Activated CD4-positive, CD25-positive, alpha-beta regulatory T cell treated with anti-CD3 and anti-CD28 coated beads, Interleukin-2, amount 50 U/mL, for 16 hours (primary cell): ENCODE measurements at regions not wholly inside any gene's neighbourhood (a gene's known extent, or its start where the extent isn't known, plus 50 kb on each side); places are given as distances from the start of the nearest gene placed in this dataset.
"Not testable (repeated sequence)": the region's sequence is repeated elsewhere in the genome, so short reads cannot be mapped to it uniquely, and the experiment has no call there.

Experiments used
- DNase-seq: peaks from one replicate; pipeline ENCODE4 v3.0.0-alpha.2; 2020; ENCODE audit warnings: low read depth, low spot score

- no peak for DNase-seq
Observed at GRCh38 chr6:9710574-9710973, 704.3 kb downstream of the TFAP2A start.

- no peak for DNase-seq
Observed at GRCh38 chr6:9708600-9708999, 706.3 kb downstream of the TFAP2A start.

GRCh38 chr6:9704989-9705388 lies 709.9 kb downstream of the TFAP2A start:
- no peak for DNase-seq

GRCh38 chr6:9702914-9703313 lies 712.0 kb downstream of the TFAP2A start:
- no peak for DNase-seq

GRCh38 chr6:9699888-9700287 lies 715.0 kb downstream of the TFAP2A start:
- no peak for DNase-seq

GRCh38 chr6:9697263-9697931 lies 717.5 kb downstream of the TFAP2A start:
- DNase-seq: no peak

- no peak for DNase-seq
Observed at GRCh38 chr6:9690388-9690787, 724.5 kb downstream of the TFAP2A start.

GRCh38 chr6:9680727-9681126 lies 734.1 kb downstream of the TFAP2A start:
- not testable (repeated sequence) for DNase-seq

- no peak for DNase-seq
Observed at GRCh38 chr6:9675122-9675521, 739.8 kb downstream of the TFAP2A start.

- DNase-seq: no peak
Observed at GRCh38 chr6:9659848-9660247, 755.0 kb downstream of the TFAP2A start.

- DNase-seq: no peak
Observed at GRCh38 chr6:9657994-9658393, 756.9 kb downstream of the TFAP2A start.

- no peak for DNase-seq
Observed at GRCh38 chr6:9647599-9647998, 767.3 kb downstream of the TFAP2A start.

- no peak for DNase-seq
Observed at GRCh38 chr6:9647071-9647445, 767.8 kb downstream of the TFAP2A start.

GRCh38 chr6:9646342-9647070 lies 768.4 kb downstream of the TFAP2A start:
- DNase-seq: no peak

- DNase-seq: no peak
Observed at GRCh38 chr6:9638861-9639260, 776.0 kb downstream of the TFAP2A start.

GRCh38 chr6:9634776-9635175 lies 780.1 kb downstream of the TFAP2A start:
- DNase-seq: no peak

GRCh38 chr6:9632026-9632425 lies 782.8 kb downstream of the TFAP2A start:
- DNase-seq: no peak

GRCh38 chr6:9628819-9629218 lies 786.1 kb downstream of the TFAP2A start:
- no peak for DNase-seq

GRCh38 chr6:9627916-9628315 lies 787.0 kb downstream of the TFAP2A start:
- DNase-seq: no peak

GRCh38 chr6:9623985-9624384 lies 790.9 kb downstream of the TFAP2A start:
- DNase-seq: no peak

GRCh38 chr6:9623228-9623832 lies 791.5 kb downstream of the TFAP2A start:
- no peak for DNase-seq

- DNase-seq: no peak
Observed at GRCh38 chr6:9621276-9621675, 793.6 kb downstream of the TFAP2A start.

GRCh38 chr6:9620687-9621086 lies 794.2 kb downstream of the TFAP2A start:
- no peak for DNase-seq
